ENCODE measurements at regions not wholly inside any gene's neighbourhood (a gene's known extent, or its start where the extent isn't known, plus 50 kb on each side); places are given as distances from the start of the nearest gene placed in this dataset.

DNA sequence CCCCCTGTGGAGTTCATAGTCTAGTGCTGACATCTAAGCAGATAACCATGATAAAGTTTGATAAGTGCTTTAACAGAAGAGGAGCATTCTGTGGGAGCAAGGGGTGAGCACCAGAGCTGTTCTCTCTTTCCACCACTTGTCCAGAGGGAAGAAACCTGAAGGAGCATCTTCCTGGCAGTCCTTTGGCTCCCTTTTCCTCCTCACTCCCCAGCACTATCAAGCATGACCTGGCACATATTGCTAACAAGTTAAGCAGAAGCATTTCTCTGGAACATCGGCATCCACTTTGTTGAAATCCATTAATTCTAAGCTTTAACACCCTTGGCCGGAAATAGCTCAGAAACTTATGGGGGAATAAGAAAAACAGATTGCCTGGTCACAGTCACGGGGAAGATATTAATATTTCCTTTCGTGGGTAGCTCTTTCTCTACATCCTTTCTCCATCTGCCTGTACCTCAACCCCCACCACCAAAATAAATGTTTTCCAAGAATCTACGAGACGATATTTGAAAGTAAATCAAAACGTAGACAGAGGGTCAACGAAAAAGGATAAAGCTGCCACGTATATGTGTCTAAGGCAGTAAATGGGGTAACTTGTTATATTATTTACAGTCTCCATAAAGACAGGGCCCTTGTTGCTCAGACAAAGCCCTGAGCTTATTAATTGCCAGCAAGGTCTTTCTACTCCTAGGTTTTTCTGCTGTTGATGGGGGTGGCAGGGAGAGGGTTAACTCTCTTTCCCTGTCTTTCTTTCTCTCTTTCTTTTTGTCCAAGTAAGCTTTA is 351.4 kb downstream of the NUF2 start:
- FAIRE-seq = no peak

GRCh38 chr1:163673759-163674151 is 352.0 kb downstream of the NUF2 start:
- no peak for FAIRE-seq
- no peak for DNase-seq (ENCODE audit: insufficient read length, low spot score)
- TF ChIP-seq POLR2A (IDR thresholded peaks at IDR 0.05; ENCODE audit: low read depth, low read length) = no peak

More for the DNA sequence above, 351.4 kb downstream of the NUF2 start:
- no peak for DNase-seq (ENCODE audit: insufficient read length, low spot score)
- TF ChIP-seq POLR2A (IDR thresholded peaks at IDR 0.05; ENCODE audit: low read depth, low read length) = no peak

GRCh38 chr1:163674236-163674635 is 352.5 kb downstream of the NUF2 start:
- DNase-seq (ENCODE audit: insufficient read length, low spot score) (no peak), FAIRE-seq (no peak)
- TF ChIP-seq POLR2A (IDR thresholded peaks at IDR 0.05; ENCODE audit: low read depth, low read length) = no peak

- no peak for TF ChIP-seq POLR2A (IDR thresholded peaks at IDR 0.05; ENCODE audit: low read depth, low read length)
- DNase-seq (ENCODE audit: insufficient read length, low spot score) (no peak), FAIRE-seq (no peak)
Measured at GRCh38 chr1:163684785-163685184, 363.0 kb downstream of the NUF2 start.

DNA sequence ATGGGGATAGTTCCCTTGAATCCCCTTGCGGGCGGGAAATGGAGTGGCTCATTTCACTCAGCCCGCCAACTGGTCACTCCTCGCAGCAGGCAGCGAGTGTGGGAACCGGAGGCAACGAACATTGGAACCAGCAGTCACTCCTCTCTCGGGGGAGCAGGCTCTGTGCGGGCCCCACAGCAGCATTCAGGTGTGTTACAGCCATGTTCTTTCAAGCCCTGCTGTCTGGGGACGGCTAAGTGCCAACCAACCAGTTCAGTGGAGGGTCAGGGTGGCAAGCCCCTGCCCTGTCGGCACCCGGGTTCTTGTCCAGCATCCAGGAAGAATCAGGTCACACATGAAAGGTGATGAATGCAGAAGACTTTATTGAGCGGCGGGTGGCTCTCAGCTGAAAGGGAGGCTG is 370.5 kb downstream of the NUF2 start:
- no peak for TF ChIP-seq POLR2A (IDR thresholded peaks at IDR 0.05; ENCODE audit: low read depth, low read length)
- FAIRE-seq (no peak), DNase-seq (ENCODE audit: insufficient read length, low spot score) (no peak)

DNA sequence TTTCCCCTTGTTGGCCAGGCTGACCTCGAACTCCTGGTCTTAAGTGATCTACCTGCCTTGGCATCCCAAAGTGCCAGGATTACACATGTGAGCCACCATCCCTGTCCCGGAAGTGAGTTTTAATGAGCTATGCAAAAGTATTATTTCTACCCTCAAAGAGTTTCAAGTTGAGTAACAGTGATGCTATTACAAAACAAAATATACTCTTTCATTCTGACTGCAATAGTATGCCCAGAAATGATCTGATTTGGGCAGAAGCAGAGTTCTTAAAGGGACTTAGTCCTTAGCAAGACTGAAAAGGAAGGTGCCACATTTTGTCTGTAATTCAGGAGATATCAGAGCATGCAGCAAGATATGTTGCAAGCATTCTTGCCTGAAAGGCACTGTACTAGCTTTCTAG is 375.4 kb downstream of the NUF2 start:
- TF ChIP-seq POLR2A (IDR thresholded peaks at IDR 0.05; ENCODE audit: low read depth, low read length) = no peak
- FAIRE-seq (no peak), DNase-seq (ENCODE audit: insufficient read length, low spot score) (no peak)

DNA sequence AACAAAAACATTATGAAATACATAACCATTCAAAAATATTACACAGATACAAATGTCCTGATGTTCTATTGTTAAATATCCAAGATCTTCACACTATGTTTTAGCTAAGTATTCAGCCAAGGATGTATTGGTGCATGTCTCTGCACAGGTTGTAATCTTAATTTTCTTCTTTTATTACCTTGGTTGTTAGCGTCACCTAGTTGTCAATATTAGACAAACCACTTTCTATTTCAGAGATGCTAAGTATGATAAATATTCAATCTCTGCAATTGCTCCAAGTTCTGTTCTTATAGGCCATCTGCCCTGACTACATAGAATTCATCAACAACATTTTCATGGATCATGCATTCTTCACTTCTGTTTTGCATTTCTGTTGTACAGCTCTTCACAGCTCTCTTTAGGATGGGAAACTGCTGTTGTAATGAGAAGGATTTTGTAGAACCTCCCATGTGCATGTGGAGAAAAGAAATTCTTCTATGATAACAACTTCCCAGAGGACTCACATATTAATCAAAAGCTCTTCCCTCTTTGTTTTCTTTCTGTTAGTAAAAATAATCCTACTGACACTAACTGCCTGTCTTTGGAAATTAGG is 380.1 kb downstream of the NUF2 start:
- TF ChIP-seq POLR2A (IDR thresholded peaks at IDR 0.05; ENCODE audit: low read depth, low read length) = no peak
- FAIRE-seq (no peak), DNase-seq (ENCODE audit: insufficient read length, low spot score) (no peak)

GRCh38 chr1:163703794-163704193 is 382.0 kb downstream of the NUF2 start:
- no peak for FAIRE-seq
- no peak for DNase-seq (ENCODE audit: insufficient read length, low spot score)

DNA sequence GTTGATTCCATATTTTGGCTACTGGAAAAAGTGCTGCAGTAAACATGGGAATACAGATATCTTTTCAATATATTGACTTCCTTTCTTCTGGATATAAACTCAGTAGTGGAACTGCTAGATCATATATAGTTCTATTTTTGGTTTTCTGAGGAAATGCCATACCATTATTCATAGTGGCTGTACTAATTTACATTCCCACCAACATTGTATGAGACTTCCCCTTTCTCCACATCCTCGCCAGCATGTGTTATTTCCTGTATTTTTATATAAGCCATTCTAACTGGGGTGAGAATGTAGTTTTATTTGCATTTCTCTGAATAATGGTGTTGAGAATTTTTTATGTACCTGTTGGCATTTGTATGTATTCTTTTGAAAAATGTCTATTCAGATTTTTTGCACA is 385.2 kb downstream of the NUF2 start:
- no peak for FAIRE-seq
- TF ChIP-seq POLR2A (IDR thresholded peaks at IDR 0.05; ENCODE audit: low read depth, low read length) = no peak
- DNase-seq (ENCODE audit: insufficient read length, low spot score) = no peak

More at GRCh38 chr1:163703794-163704193, 382.0 kb downstream of the NUF2 start:
- TF ChIP-seq POLR2A (IDR thresholded peaks at IDR 0.05; ENCODE audit: low read depth, low read length) = no peak

DNA sequence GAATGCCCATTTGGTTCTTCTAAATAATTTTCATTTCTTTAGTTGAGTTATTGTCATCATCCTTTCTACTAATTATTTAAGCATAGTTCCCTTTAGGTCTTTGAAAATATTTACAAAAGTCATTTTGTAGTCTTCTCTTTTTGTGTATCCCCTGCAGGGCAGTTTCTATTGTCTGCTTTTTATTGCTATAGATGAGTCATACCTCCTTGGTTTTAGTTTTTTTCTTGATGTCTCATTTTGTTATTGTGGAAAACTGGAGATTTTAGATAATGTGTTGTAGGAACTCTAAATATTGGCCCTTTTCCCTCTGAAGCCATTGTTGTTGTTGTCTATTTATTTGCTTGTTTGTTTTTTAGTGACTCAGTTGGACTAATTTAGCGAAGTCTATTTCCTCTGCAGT is 387.9 kb downstream of the NUF2 start:
- FAIRE-seq (no peak), DNase-seq (ENCODE audit: insufficient read length, low spot score) (no peak)
- TF ChIP-seq POLR2A (IDR thresholded peaks at IDR 0.05; ENCODE audit: low read depth, low read length) = no peak

- FAIRE-seq (no peak), DNase-seq (ENCODE audit: insufficient read length, low spot score) (no peak)
- no peak for TF ChIP-seq POLR2A (IDR thresholded peaks at IDR 0.05; ENCODE audit: low read depth, low read length)
Measured at GRCh38 chr1:163712321-163712720, 390.6 kb downstream of the NUF2 start.

DNA sequence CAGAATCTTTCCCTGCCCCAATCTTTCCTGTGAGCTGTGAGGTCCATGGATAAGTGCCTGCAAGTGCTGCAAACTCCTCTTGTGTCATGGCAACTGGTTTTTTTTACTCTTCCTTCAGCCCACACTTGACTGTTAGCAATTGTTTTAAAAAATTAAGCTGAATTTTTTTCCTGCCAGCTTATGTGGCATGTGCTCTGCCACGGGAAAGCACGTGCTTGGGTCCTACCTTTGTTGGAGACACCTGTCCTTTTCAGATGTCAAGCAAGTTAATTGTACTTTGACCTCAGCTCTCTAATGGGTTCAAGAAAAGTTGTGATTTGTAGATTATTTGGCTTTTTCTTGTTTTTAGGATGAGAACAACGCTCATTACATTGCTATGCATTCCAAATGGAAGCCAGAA is 398.5 kb downstream of the NUF2 start:
- no peak for DNase-seq (ENCODE audit: insufficient read length, low spot score)
- FAIRE-seq = no peak
- TF ChIP-seq POLR2A (IDR thresholded peaks at IDR 0.05; ENCODE audit: low read depth, low read length) = no peak

DNA sequence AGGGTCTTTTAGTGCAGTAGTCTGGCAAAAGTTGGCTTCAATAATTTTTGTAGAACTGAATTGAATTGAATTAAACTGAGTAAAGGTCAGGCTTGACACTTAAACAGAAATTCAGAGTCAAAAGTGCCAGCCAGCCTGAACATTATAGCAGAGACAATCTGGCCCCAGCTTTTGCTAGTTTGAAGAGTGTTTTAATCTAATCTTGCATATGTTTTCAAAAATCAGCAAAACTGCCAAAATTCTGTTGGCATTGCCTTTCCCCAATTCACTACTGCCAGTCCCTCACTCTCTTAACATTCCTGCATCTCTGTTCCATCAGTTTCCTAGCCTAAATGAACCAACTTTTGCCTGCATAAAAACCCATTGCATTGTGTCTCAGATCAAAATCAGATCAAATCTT is 403.8 kb downstream of the NUF2 start:
- FAIRE-seq (no peak), DNase-seq (ENCODE audit: insufficient read length, low spot score) (no peak)
- TF ChIP-seq POLR2A (IDR thresholded peaks at IDR 0.05; ENCODE audit: low read depth, low read length) = no peak

- no peak for TF ChIP-seq POLR2A (IDR thresholded peaks at IDR 0.05; ENCODE audit: low read depth, low read length)
- FAIRE-seq (no peak), DNase-seq (ENCODE audit: insufficient read length, low spot score) (no peak)
Measured at GRCh38 chr1:163730411-163730821, 408.7 kb downstream of the NUF2 start.

DNA sequence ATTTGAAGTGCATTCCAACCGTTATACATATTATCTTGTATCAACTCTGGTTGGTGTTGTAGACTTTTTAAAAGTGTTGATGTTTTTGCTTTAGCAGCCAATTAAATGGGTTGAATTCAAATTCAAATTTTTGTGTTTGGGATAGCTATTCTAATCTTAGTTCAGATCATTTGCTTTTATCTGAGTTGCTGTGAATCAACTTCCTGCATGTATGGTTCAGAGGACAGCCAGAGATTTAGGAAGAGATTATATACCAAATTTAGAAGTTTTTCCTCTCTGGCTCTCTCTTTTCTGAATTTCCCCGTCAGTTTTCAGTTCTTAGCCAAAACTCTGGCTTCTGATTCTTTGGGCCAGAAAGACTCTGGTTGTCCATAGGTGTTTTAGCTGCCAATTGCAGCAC is 415.5 kb downstream of the NUF2 start:
- TF ChIP-seq POLR2A (IDR thresholded peaks at IDR 0.05; ENCODE audit: low read depth, low read length) = no peak
- DNase-seq (ENCODE audit: insufficient read length, low spot score) (no peak), FAIRE-seq (no peak)

Measured in H54 (cell line).